Thyroid gland (tissue), 4 donors: ENCODE measurements at regions not wholly inside any gene's neighbourhood (a gene's known extent, or its start where the extent isn't known, plus 50 kb on each side); places are given as distances from the start of the nearest gene placed in this dataset.

Source experiments
- POLR2A ChIP-seq, 2 donors: fragments of 450-650 bp; IDR thresholded peaks; one replicate each; pipeline ENCODE4 v1.6.1; 2017; ENCODE audit warnings: antibody characterized with exemption in 2 of 2, mild to moderate bottlenecking in 2 of 2, moderate library complexity in 1 of 2
- TF ChIP-seq, protein P1 (sequence below), 6 experiments: fragments of 200-600 bp in 3 of 6; fragments of 450-650 bp in 3 of 6; sonication (generic) in 3 of 6; IDR thresholded peaks; one replicate each; pipeline ENCODE4 v1.5.1; 2016 to 2019; ENCODE audit warnings: antibody characterized with exemption in 6 of 6, mild to moderate bottlenecking in 2 of 6, inconsistent platforms in 1 of 6, moderate library complexity in 1 of 6

GRCh38 chr3:55352668-55353067 is 134.4 kb downstream of the WNT5A start:
- TF ChIP-seq POLR2A (IDR thresholded peaks at IDR 0.05): no peak
- TF ChIP-seq, protein P1, sequence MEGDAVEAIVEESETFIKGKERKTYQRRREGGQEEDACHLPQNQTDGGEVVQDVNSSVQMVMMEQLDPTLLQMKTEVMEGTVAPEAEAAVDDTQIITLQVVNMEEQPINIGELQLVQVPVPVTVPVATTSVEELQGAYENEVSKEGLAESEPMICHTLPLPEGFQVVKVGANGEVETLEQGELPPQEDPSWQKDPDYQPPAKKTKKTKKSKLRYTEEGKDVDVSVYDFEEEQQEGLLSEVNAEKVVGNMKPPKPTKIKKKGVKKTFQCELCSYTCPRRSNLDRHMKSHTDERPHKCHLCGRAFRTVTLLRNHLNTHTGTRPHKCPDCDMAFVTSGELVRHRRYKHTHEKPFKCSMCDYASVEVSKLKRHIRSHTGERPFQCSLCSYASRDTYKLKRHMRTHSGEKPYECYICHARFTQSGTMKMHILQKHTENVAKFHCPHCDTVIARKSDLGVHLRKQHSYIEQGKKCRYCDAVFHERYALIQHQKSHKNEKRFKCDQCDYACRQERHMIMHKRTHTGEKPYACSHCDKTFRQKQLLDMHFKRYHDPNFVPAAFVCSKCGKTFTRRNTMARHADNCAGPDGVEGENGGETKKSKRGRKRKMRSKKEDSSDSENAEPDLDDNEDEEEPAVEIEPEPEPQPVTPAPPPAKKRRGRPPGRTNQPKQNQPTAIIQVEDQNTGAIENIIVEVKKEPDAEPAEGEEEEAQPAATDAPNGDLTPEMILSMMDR (IDR thresholded peaks at IDR 0.05): no peak
